SK-N-SH (cell line): ENCODE measurements at regions not wholly inside any gene's neighbourhood (a gene's known extent, or its start where the extent isn't known, plus 50 kb on each side); places are given as distances from the start of the nearest gene placed in this dataset.

Experiments used
- CTCF ChIA-PET: fragments of 300-600, 350-600 bp; formaldehyde crosslinking; extraction: SDS; loops from one replicate; lab custom pipeline; 2021; lab: Yijun Ruan, JAX
- POLR2A ChIA-PET: fragments of 350-600 bp; sonication (Branson Sonifier 250); formaldehyde crosslinking; extraction: SDS; loops from one replicate; lab custom pipeline; 2020; ENCODE audit warnings: antibody characterized with exemption, inconsistent platforms; lab: Yijun Ruan, JAX
- DNase-seq: peaks from one replicate; pipeline ENCODE4 v3.0.0; 2012
- H2AFZ ChIP-seq: fragments of 200-600 bp; sonication (generic); 2 replicates; pipeline ENCODE4 v1.8.1; 2016; ENCODE audit warnings: antibody characterized with exemption, mild to moderate bottlenecking, low read depth
- H3F3A ChIP-seq: fragments of 200-600 bp; sonication (generic); replicated peaks from 2 replicates; pipeline ENCODE3; 2016; ENCODE audit warnings: antibody characterized with exemption, mild to moderate bottlenecking; ENCODE audit not compliant: insufficient read depth
- H3K27ac ChIP-seq, 2 experiments: fragments of 200-500 bp in 1 of 2; fragments of 200-600 bp in 1 of 2; sonication (Bioruptor generic) in 1 of 2; sonication (generic), shearing (Covaris generic) in 1 of 2; 2 replicates each; pipeline versions ENCODE4 v1.5.1 to v1.6.1; 2014 to 2016; ENCODE audit warnings: low read depth in 2 of 2, inconsistent platforms in 1 of 2, low read length in 1 of 2, mild to moderate bottlenecking in 1 of 2, mixed read lengths in 1 of 2
- H3K27me3 ChIP-seq: fragments of 200-600 bp; sonication (generic), shearing (Covaris generic); 2 replicates; pipeline ENCODE4 v1.6.1; 2016; ENCODE audit warnings: mixed run types; ENCODE audit not compliant: insufficient read depth
- H3K36me3 ChIP-seq, 2 experiments: fragments of 200-500 bp in 1 of 2; fragments of 200-600 bp in 1 of 2; sonication (Bioruptor generic) in 1 of 2; sonication (generic) in 1 of 2; replicated peaks in 1 of 2; 2 replicates each; pipeline versions ENCODE3 to v1.5.1; 2014 to 2016; ENCODE audit warnings: low read length in 1 of 2, mild to moderate bottlenecking in 1 of 2; ENCODE audit not compliant: insufficient read depth in 2 of 2, control insufficient read depth in 1 of 2
- H3K4me1 ChIP-seq, 2 experiments: fragments of 200-500 bp in 1 of 2; fragments of 200-600 bp in 1 of 2; sonication (Bioruptor generic) in 1 of 2; sonication (generic), shearing (Covaris generic) in 1 of 2; 2 replicates each; pipeline versions ENCODE4 v1.5.1 to v1.6.1; 2014 to 2016; ENCODE audit warnings: low read depth in 1 of 2, low read length in 1 of 2, mixed run types in 1 of 2; ENCODE audit not compliant: insufficient read depth in 2 of 2, control insufficient read depth in 1 of 2
- H3K4me2 ChIP-seq: fragments of 200-600 bp; sonication (generic), shearing (Covaris generic); 2 replicates; pipeline ENCODE4 v1.6.1; 2017; ENCODE audit warnings: mixed run types
- H3K4me3 ChIP-seq, 2 experiments: fragments of 200-500 bp in 1 of 2; fragments of 200-600 bp in 1 of 2; sonication (Bioruptor generic) in 1 of 2; sonication (generic), shearing (Covaris generic) in 1 of 2; 2 replicates each; pipeline versions ENCODE4 v1.5.1 to v1.8.1; 2014 to 2016; ENCODE audit warnings: low read depth in 2 of 2, inconsistent platforms in 1 of 2, low read length in 1 of 2, mild to moderate bottlenecking in 1 of 2, mixed read lengths in 1 of 2, moderate library complexity in 1 of 2
- H3K79me2 ChIP-seq: fragments of 200-600 bp; sonication (generic); 2 replicates; pipeline ENCODE4 v1.8.1; 2017; ENCODE audit warnings: mild to moderate bottlenecking; ENCODE audit not compliant: insufficient read depth
- H3K9ac ChIP-seq: fragments of 200-600 bp; sonication (generic); 2 replicates; pipeline ENCODE4 v1.6.1; 2017; ENCODE audit warnings: mixed run types
- H3K9me2 ChIP-seq: fragments of 200-600 bp; sonication (generic); 2 replicates; pipeline ENCODE4 v1.6.1; 2017; ENCODE audit warnings: mixed run types
- H3K9me3 ChIP-seq: fragments of 200-600 bp; sonication (generic); 2 replicates; pipeline ENCODE4 v1.6.1; 2017; ENCODE audit warnings: mixed run types, mild to moderate bottlenecking, moderate library complexity
- H4K20me1 ChIP-seq: fragments of 200-600 bp; sonication (generic); 2 replicates; pipeline ENCODE4 v1.6.1; 2017; ENCODE audit warnings: mild to moderate bottlenecking, mixed run types; ENCODE audit not compliant: insufficient read depth
- CHD2 ChIP-seq: fragments of 150-350 bp; IDR thresholded peaks from 2 replicates; pipeline ENCODE4 v1.6.1; 2018; ENCODE audit warnings: low read length; ENCODE audit not compliant: partially characterized antibody
- EP300 ChIP-seq, 2 experiments: IDR thresholded peaks; 2 replicates each; pipeline versions ENCODE4 v1.4.0 to v1.6.1; 2012; ENCODE audit warnings: borderline replicate concordance in 1 of 2, low read depth in 1 of 2, low read length in 1 of 2
- FOSL2 ChIP-seq: IDR thresholded peaks from 2 replicates; pipeline ENCODE4 v1.4.0; 2012; ENCODE audit warnings: low read depth, mild to moderate bottlenecking, moderate library complexity, borderline replicate concordance
- FOXJ3 ChIP-seq: sonication (generic); formaldehyde crosslinking; IDR thresholded peaks from 2 replicates; pipeline ENCODE4 v1.5.1; 2020; ENCODE audit warnings: mild to moderate bottlenecking, missing genetic modification reagents
- FOXM1 ChIP-seq: IDR thresholded peaks from 2 replicates; pipeline ENCODE4 v1.4.0; 2012; ENCODE audit warnings: low read depth, mild to moderate bottlenecking
- GABPA ChIP-seq: IDR thresholded peaks from 2 replicates; pipeline ENCODE4 v1.4.0; 2012; ENCODE audit warnings: low read depth, mild to moderate bottlenecking
- GATA2 ChIP-seq: sonication (generic); formaldehyde crosslinking; IDR thresholded peaks from 2 replicates; pipeline ENCODE4 v1.5.0; 2020; ENCODE audit warnings: mild to moderate bottlenecking, missing genetic modification reagents
- MEF2A ChIP-seq: IDR thresholded peaks from 2 replicates; pipeline ENCODE4 v1.4.0; 2012; ENCODE audit warnings: low read depth, borderline replicate concordance
- NFIC ChIP-seq: IDR thresholded peaks from 2 replicates; pipeline ENCODE4 v1.4.0; 2012; ENCODE audit warnings: borderline replicate concordance
- NRF1 ChIP-seq: IDR thresholded peaks from 2 replicates; pipeline ENCODE4 v1.6.1; 2012; ENCODE audit warnings: low read depth, mild to moderate bottlenecking, low read length
- POLR2AphosphoS5 ChIP-seq: IDR thresholded peaks from 2 replicates; pipeline ENCODE4 v1.6.1; 2012; ENCODE audit warnings: low read depth, low read length
- RCOR1 ChIP-seq: fragments of 150-350 bp; IDR thresholded peaks from 2 replicates; pipeline ENCODE4 v1.6.1; 2017; ENCODE audit warnings: antibody characterized with exemption, low read length
- RFX5 ChIP-seq: IDR thresholded peaks from 2 replicates; pipeline ENCODE4 v1.6.1; 2012; ENCODE audit warnings: mild to moderate bottlenecking, improper control_type of control experiment, low read length
- RXRA ChIP-seq: IDR thresholded peaks from 2 replicates; pipeline ENCODE4 v1.4.0; 2012; ENCODE audit warnings: low read depth, mild to moderate bottlenecking, borderline replicate concordance
- YY1 ChIP-seq: IDR thresholded peaks from 2 replicates; pipeline ENCODE4 v1.4.0; 2012; ENCODE audit warnings: low read depth, mild to moderate bottlenecking
- WGBS: methylation state at CpG from one replicate; pipeline ENCODE4 v1.1.6; 2017; ENCODE audit warnings: low lambda C conversion rate; 5-methylcytosine and 5-hydroxymethylcytosine counted together
- TF ChIP-seq, protein P1 (sequence below): IDR thresholded peaks from 2 replicates; pipeline ENCODE4 v1.4.0; 2012; ENCODE audit warnings: low read depth, borderline replicate concordance
- TF ChIP-seq, protein P2 (sequence below): IDR thresholded peaks from 2 replicates; pipeline ENCODE4 v1.4.0; 2012; ENCODE audit warnings: low read depth
- TF ChIP-seq, protein P3 (sequence below): fragments of 200-600 bp; sonication (generic); IDR thresholded peaks from 2 replicates; pipeline ENCODE4 v1.6.1; 2017; ENCODE audit warnings: antibody characterized with exemption, mild to moderate bottlenecking, moderate library complexity
- TF ChIP-seq, protein P4 (sequence below): fragments of 150-350 bp; IDR thresholded peaks from 2 replicates; pipeline ENCODE4 v1.6.1; 2016; ENCODE audit warnings: mild to moderate bottlenecking, low read depth, low read length
- TF ChIP-seq, protein P5 (sequence below): IDR thresholded peaks from 2 replicates; pipeline ENCODE4 v1.4.0; 2012; ENCODE audit warnings: low read depth, borderline replicate concordance

DNA sequence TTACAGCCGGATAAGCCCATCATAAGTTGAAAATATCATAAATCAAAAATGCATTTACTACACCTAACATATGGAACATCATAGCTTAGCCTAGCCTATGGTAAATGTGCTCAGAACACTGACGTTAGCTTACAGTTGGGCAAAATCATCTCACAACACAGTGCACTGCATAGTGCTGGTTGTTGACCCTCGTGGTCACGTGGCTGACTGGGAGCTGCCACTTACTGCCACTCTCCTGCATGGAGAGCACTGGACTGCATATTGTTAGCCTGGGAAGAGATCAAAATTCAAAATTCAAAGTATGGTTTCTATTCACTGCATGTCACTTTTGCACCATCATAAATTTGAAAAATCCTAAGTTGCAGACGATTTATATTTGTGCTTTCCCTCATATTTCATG lies 94.0 kb upstream of the CACNA2D3 start:
- H3K4me1 ChIP-seq, result no peaks in the 10 kb centered on the region
- H3F3A ChIP-seq, result no peaks in the 10 kb centered on the region
- TF ChIP-seq, protein P1, sequence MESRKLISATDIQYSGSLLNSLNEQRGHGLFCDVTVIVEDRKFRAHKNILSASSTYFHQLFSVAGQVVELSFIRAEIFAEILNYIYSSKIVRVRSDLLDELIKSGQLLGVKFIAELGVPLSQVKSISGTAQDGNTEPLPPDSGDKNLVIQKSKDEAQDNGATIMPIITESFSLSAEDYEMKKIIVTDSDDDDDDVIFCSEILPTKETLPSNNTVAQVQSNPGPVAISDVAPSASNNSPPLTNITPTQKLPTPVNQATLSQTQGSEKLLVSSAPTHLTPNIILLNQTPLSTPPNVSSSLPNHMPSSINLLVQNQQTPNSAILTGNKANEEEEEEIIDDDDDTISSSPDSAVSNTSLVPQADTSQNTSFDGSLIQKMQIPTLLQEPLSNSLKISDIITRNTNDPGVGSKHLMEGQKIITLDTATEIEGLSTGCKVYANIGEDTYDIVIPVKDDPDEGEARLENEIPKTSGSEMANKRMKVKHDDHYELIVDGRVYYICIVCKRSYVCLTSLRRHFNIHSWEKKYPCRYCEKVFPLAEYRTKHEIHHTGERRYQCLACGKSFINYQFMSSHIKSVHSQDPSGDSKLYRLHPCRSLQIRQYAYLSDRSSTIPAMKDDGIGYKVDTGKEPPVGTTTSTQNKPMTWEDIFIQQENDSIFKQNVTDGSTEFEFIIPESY, result no peak
- TF ChIP-seq GATA2 (CRISPR knock-in tag) (no peak), POLR2AphosphoS5 (no peak), FOSL2 (no peak), NRF1 (no peak), RFX5 (no peak), FOXJ3 (CRISPR knock-in tag) (no peak), RXRA (no peak), GABPA (no peak), FOXM1 (no peak)
- TF ChIP-seq, protein P2, sequence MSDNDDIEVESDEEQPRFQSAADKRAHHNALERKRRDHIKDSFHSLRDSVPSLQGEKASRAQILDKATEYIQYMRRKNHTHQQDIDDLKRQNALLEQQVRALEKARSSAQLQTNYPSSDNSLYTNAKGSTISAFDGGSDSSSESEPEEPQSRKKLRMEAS, result no peak
- TF ChIP-seq, protein P3, sequence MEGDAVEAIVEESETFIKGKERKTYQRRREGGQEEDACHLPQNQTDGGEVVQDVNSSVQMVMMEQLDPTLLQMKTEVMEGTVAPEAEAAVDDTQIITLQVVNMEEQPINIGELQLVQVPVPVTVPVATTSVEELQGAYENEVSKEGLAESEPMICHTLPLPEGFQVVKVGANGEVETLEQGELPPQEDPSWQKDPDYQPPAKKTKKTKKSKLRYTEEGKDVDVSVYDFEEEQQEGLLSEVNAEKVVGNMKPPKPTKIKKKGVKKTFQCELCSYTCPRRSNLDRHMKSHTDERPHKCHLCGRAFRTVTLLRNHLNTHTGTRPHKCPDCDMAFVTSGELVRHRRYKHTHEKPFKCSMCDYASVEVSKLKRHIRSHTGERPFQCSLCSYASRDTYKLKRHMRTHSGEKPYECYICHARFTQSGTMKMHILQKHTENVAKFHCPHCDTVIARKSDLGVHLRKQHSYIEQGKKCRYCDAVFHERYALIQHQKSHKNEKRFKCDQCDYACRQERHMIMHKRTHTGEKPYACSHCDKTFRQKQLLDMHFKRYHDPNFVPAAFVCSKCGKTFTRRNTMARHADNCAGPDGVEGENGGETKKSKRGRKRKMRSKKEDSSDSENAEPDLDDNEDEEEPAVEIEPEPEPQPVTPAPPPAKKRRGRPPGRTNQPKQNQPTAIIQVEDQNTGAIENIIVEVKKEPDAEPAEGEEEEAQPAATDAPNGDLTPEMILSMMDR, result no peak
- H3K9me2 ChIP-seq, result no peaks in the 10 kb centered on the region
- H3K9ac ChIP-seq, result no peak overlapping the region
- H3K4me3 ChIP-seq, result no peak overlapping the region
- 0 out of 2 replicates have a peak, but pooled peaks cover 5% of the 10 kb centered on the region for H3K9me3 ChIP-seq
- no peaks in the 10 kb centered on the region for H4K20me1 ChIP-seq
- CTCF ChIA-PET, result no interaction called here
- whole genome bisulfite sequencing, result 19% methylated on average over 5 of the region's 5 CpGs
- no peaks in the 10 kb centered on the region for H3K36me3 ChIP-seq
- no peak overlapping the region for H3K27ac ChIP-seq
- H3K4me2 ChIP-seq, result no peak overlapping the region
- H2AFZ ChIP-seq, result no peak overlapping the region
- no peak for DNase-seq
- POLR2A ChIA-PET, result no interaction called here
- no peaks in the 10 kb centered on the region for H3K27me3 ChIP-seq
- H3K79me2 ChIP-seq, result no peaks in the 10 kb centered on the region

DNA sequence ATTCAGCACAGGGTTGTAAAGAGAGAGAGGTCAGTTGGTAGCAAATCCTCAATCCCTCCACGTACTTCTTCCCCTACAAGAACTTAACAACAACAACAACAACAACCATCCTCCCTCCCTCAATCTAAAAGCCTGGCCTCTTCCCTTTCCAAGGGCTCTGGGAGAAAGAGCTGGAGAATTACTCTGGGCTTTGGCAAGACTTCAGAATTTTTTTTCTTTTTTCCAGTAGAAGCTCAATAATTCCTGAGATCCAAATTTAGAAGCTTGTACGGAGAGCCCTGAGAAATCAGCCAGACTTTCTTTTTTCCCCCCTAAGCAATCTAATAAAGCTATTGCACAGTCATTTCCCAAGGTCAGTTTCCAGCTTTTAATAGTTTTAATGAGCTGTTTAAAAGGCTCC lies 95.8 kb upstream of the CACNA2D3 start:
- H2AFZ ChIP-seq, result no peak overlapping the region
- H3F3A ChIP-seq, result no peaks in the 10 kb centered on the region
- H3K9me2 ChIP-seq, result no peaks in the 10 kb centered on the region
- no peak for DNase-seq
- H4K20me1 ChIP-seq, result no peaks in the 10 kb centered on the region
- CTCF ChIA-PET, result no interaction called here
- WGBS, result 20% methylated on average over 2 of the region's 2 CpGs
- POLR2A ChIA-PET, result interaction anchor here (0.9 kb wide), 1 partner anchor 18 kb away, joined by 3 read pairs; no protein-coding TSS in a partner anchor
- no peaks in the 10 kb centered on the region for H3K4me1 ChIP-seq
- H3K36me3 ChIP-seq, result no peaks in the 10 kb centered on the region
- H3K9ac ChIP-seq, result no peak overlapping the region
- 0 out of 2 replicates have a peak, but pooled peaks cover 5% of the 10 kb centered on the region for H3K9me3 ChIP-seq
- no peak overlapping the region for H3K4me2 ChIP-seq
- no peak overlapping the region for H3K27ac ChIP-seq
- no peak overlapping the region for H3K4me3 ChIP-seq
- no peaks in the 10 kb centered on the region for H3K79me2 ChIP-seq
- H3K27me3 ChIP-seq, result no peaks in the 10 kb centered on the region
- TF ChIP-seq YY1, result no peak
- no peak for TF ChIP-seq EP300 (IDR thresholded peaks at IDR 0.05; ENCODE audit: borderline replicate concordance in 1 of 2, low read depth in 1 of 2, low read length in 1 of 2)
- no peak for TF ChIP-seq NFIC
- TF ChIP-seq RCOR1, result no peak
- TF ChIP-seq CHD2, result no peak
- TF ChIP-seq, protein P4, sequence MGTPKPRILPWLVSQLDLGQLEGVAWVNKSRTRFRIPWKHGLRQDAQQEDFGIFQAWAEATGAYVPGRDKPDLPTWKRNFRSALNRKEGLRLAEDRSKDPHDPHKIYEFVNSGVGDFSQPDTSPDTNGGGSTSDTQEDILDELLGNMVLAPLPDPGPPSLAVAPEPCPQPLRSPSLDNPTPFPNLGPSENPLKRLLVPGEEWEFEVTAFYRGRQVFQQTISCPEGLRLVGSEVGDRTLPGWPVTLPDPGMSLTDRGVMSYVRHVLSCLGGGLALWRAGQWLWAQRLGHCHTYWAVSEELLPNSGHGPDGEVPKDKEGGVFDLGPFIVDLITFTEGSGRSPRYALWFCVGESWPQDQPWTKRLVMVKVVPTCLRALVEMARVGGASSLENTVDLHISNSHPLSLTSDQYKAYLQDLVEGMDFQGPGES, result no peak
- TF ChIP-seq, protein P3, result no peak
- no peak for TF ChIP-seq POLR2AphosphoS5
- TF ChIP-seq FOXM1, result no peak
- TF ChIP-seq, protein P5, sequence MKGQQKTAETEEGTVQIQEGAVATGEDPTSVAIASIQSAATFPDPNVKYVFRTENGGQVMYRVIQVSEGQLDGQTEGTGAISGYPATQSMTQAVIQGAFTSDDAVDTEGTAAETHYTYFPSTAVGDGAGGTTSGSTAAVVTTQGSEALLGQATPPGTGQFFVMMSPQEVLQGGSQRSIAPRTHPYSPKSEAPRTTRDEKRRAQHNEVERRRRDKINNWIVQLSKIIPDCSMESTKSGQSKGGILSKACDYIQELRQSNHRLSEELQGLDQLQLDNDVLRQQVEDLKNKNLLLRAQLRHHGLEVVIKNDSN, result no peak
- TF ChIP-seq GATA2 (CRISPR knock-in tag), result no peak
- TF ChIP-seq MEF2A, result no peak
- no peak for TF ChIP-seq FOXJ3 (CRISPR knock-in tag)
